Vagina (tissue), 2 donors: ENCODE measurements at regions not wholly inside any gene's neighbourhood (a gene's known extent, or its start where the extent isn't known, plus 50 kb on each side); places are given as distances from the start of the nearest gene placed in this dataset.

Experiments used
- DNase-seq, 2 donors: peaks; one replicate each; pipeline ENCODE4 v3.0.0-alpha.2; 2017; ENCODE audit errors: extremely low spot score in 2 of 2
- H3K27ac ChIP-seq: fragments of 200-600 bp; sonication (generic); one replicate; pipeline ENCODE4 v1.5.1; 2019
- H3K27me3 ChIP-seq: fragments of 200-600 bp; sonication (generic); one replicate; pipeline ENCODE4 v1.5.1; 2019
- H3K36me3 ChIP-seq, 2 donors: fragments of 200-600 bp; sonication (generic); one replicate each; pipeline ENCODE4 v1.5.1; 2017 to 2019
- H3K4me1 ChIP-seq: fragments of 200-600 bp; sonication (generic); one replicate; pipeline ENCODE4 v1.5.1; 2019
- H3K4me3 ChIP-seq, 2 donors: fragments of 200-600 bp; sonication (generic); 1 replicate in 1 of 2; 2 replicates in 1 of 2; pipeline ENCODE4 v1.5.1; 2016 to 2019
- H3K9me3 ChIP-seq: fragments of 200-600 bp; sonication (generic); one replicate; pipeline ENCODE4 v1.5.1; 2019
- POLR2A ChIP-seq, 2 donors: fragments of 450-650 bp; IDR thresholded peaks; one replicate each; pipeline ENCODE4 v1.6.1; 2017; ENCODE audit warnings: antibody characterized with exemption in 2 of 2, mild to moderate bottlenecking in 2 of 2, moderate library complexity in 2 of 2
- POLR2AphosphoS5 ChIP-seq, 2 donors: sonication (generic); formaldehyde crosslinking; IDR thresholded peaks; one replicate each; pipeline ENCODE4 v1.9.0; 2017; ENCODE audit warnings: antibody characterized with exemption in 2 of 2, mild to moderate bottlenecking in 2 of 2, low read depth in 1 of 2; ENCODE audit not compliant: insufficient read depth in 1 of 2
- intact Hi-C: fragments of 100-400 bp; cut with DNase I; formaldehyde crosslinking; loops from one replicate; pipeline ENCODE4 v1.15.1; 2023
- TF ChIP-seq, protein P1 (sequence below), 3 experiments: fragments of 450-650 bp in 2 of 3; fragments of 200-600 bp in 1 of 3; sonication (generic) in 1 of 3; IDR thresholded peaks; one replicate each; pipeline ENCODE4 v1.5.1; 2017 to 2019; ENCODE audit warnings: antibody characterized with exemption in 3 of 3, mild to moderate bottlenecking in 2 of 3, moderate library complexity in 2 of 3

DNA sequence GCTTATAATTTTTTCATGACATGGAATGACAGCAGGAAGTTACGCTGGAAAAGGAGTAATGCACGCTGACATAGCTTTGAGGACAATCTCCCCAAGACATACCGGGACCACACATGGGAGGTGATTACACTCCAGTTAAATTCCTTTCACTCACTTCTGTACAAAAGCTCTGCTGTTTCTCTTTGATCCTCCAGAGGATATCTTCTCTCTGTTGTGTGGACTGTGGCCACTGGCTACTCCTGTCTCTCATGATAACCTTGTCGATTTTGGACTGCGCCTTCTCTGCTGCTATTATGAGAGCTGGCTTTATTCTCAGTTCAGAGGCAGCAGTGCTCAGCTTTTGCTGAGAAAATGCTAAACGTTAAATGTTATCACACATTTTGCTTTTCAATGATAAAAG is 464.6 kb downstream of the FGF9 start:
- no peak for DNase-seq
- Histone ChIP-seq H3K9me3 (no peaks in the 10 kb centered on the region), H3K4me3 (no peak overlapping the region), H3K36me3 (no peaks in the 10 kb centered on the region), H3K27ac (no peak overlapping the region), H3K27me3 (no peaks in the 10 kb centered on the region), H3K4me1 (no peaks in the 10 kb centered on the region)
- intact Hi-C loops = no loop called here
- TF ChIP-seq POLR2AphosphoS5 (IDR thresholded peaks at IDR 0.05; ENCODE audit: insufficient read depth in 1 of 2, low read depth in 1 of 2) = no peak
- TF ChIP-seq, protein P1, sequence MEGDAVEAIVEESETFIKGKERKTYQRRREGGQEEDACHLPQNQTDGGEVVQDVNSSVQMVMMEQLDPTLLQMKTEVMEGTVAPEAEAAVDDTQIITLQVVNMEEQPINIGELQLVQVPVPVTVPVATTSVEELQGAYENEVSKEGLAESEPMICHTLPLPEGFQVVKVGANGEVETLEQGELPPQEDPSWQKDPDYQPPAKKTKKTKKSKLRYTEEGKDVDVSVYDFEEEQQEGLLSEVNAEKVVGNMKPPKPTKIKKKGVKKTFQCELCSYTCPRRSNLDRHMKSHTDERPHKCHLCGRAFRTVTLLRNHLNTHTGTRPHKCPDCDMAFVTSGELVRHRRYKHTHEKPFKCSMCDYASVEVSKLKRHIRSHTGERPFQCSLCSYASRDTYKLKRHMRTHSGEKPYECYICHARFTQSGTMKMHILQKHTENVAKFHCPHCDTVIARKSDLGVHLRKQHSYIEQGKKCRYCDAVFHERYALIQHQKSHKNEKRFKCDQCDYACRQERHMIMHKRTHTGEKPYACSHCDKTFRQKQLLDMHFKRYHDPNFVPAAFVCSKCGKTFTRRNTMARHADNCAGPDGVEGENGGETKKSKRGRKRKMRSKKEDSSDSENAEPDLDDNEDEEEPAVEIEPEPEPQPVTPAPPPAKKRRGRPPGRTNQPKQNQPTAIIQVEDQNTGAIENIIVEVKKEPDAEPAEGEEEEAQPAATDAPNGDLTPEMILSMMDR (IDR thresholded peaks at IDR 0.05) = no peak
- TF ChIP-seq POLR2A (IDR thresholded peaks at IDR 0.05) = no peak

DNA sequence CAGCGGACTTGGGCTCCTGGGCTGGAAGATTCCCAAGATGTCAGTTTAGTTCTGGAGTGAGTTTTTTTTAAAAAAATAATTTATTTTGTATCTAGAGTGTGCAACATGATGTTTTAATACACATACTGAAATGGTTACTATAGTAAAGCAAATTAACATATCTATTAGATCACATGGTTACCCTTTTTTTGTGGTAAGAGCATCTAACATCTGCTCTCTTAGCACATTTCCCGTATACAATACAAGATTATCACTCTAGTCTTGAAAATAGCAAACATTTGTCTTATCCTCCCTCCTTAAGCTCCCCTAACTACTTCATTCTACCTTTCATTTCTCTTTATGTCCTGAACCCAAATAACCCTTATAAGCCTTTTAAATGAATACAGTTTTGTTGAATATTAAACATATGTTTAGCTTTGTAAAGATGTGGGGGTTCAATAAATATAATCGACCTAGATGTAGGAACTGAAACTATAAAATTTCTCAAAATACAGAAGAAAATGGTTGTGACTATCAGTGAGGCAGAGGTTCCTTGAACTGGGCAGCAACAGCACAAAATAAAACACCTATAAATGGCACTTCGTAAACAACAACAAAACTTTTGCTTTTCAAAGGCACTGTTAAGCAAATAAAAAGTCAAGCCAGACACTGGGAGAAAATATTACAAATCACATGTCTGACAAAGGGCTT is 466.6 kb downstream of the FGF9 start:
- intact Hi-C loops = no loop called here

DNA sequence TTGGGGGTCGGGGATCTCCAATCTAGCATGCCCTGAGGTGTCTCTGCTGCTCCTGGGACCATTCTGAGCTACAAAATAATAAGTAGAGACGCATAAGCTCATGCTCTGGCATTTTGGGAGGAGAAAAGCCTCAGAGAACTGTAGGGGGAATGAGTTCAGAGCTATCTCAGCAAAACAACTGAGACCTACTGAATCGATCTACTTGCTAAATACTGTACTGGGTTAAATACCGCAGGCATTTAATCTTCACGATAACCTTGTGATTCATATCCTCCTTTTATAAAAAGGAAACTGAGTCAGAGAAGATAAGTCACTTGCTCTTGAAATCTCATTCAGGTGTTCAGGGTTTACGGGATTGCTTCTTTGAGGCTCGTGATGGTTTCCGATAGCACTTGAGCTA is 468.1 kb downstream of the FGF9 start:
- no peaks in the 10 kb centered on the region for H3K36me3 ChIP-seq
- intact Hi-C loops = no loop called here
- no peak for DNase-seq

More for the DNA sequence above, 466.6 kb downstream of the FGF9 start:
- TF ChIP-seq POLR2A (IDR thresholded peaks at IDR 0.05) (no peak), POLR2AphosphoS5 (IDR thresholded peaks at IDR 0.05; ENCODE audit: insufficient read depth in 1 of 2, low read depth in 1 of 2) (no peak)
- TF ChIP-seq, protein P1 (IDR thresholded peaks at IDR 0.05) = no peak
- H3K4me3 ChIP-seq = no peak overlapping the region
- no peak overlapping the region for H3K27ac ChIP-seq
- H3K9me3 ChIP-seq = no peaks in the 10 kb centered on the region
- H3K4me1 ChIP-seq = no peaks in the 10 kb centered on the region
- H3K36me3 ChIP-seq = no peaks in the 10 kb centered on the region
- no peaks in the 10 kb centered on the region for H3K27me3 ChIP-seq
- DNase-seq = no peak

DNA sequence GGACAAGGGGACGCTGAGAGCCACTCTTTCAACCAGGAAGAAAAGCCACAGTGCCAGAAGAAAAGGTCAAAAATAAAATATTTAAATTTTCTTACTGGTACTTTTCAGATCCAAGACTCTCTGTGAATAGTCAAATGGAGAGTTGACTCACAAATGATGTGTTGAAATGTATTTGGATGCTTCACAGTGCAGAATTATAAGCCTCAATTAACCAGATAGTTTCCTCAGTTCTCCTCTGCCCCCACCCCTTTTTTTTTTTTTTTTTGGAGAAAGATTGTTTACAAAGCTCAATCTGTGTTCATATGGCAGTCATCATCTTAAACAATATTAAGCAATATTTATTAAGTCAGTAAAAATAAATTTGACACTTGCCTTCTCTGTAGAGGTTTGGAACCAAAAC is 470.8 kb downstream of the FGF9 start:
- no peaks in the 10 kb centered on the region for H3K9me3 ChIP-seq
- DNase-seq = no peak
- H3K27me3 ChIP-seq = no peaks in the 10 kb centered on the region
- no peaks in the 10 kb centered on the region for H3K4me1 ChIP-seq
- H3K4me3 ChIP-seq = no peak overlapping the region
- no peak overlapping the region for H3K27ac ChIP-seq
- H3K36me3 ChIP-seq = no peaks in the 10 kb centered on the region
- TF ChIP-seq, protein P1 (IDR thresholded peaks at IDR 0.05) = no peak
- TF ChIP-seq POLR2A (IDR thresholded peaks at IDR 0.05) (no peak), POLR2AphosphoS5 (IDR thresholded peaks at IDR 0.05; ENCODE audit: insufficient read depth in 1 of 2, low read depth in 1 of 2) (no peak)
- intact Hi-C loops = no loop called here

More for the DNA sequence above, 468.1 kb downstream of the FGF9 start:
- TF ChIP-seq, protein P1 (IDR thresholded peaks at IDR 0.05) = no peak
- no peak for TF ChIP-seq POLR2AphosphoS5 (IDR thresholded peaks at IDR 0.05; ENCODE audit: insufficient read depth in 1 of 2, low read depth in 1 of 2)
- TF ChIP-seq POLR2A (IDR thresholded peaks at IDR 0.05) = no peak
- H3K4me1 ChIP-seq = no peaks in the 10 kb centered on the region
- H3K27ac ChIP-seq = no peak overlapping the region
- no peaks in the 10 kb centered on the region for H3K27me3 ChIP-seq
- no peak overlapping the region for H3K4me3 ChIP-seq
- no peaks in the 10 kb centered on the region for H3K9me3 ChIP-seq

DNA sequence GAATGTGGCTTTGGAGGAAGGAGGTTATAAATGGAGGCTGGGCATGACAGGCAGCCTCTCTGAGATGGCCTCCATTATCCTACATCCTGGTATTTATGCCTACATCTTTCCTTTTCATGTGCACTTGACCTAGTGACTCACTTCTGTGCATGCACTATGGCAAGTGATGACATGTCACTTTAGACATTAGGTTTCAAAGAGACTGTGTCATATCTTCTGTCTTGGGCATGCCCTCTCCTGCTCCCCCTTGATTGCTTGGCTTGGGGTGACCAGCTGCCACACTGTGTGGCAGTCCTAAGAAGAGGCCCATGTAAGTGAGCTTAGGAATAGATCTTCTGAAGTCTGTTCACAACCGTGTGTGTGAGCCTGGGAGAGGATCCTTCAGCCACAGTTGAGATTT is 472.8 kb downstream of the FGF9 start:
- no peak overlapping the region for H3K27ac ChIP-seq
- H3K9me3 ChIP-seq = no peaks in the 10 kb centered on the region
- no peaks in the 10 kb centered on the region for H3K27me3 ChIP-seq
- no peaks in the 10 kb centered on the region for H3K4me1 ChIP-seq
- no peak overlapping the region for H3K4me3 ChIP-seq
- H3K36me3 ChIP-seq = no peaks in the 10 kb centered on the region
- no peak for DNase-seq
- intact Hi-C loops = no loop called here
- TF ChIP-seq POLR2A (IDR thresholded peaks at IDR 0.05) = no peak
- TF ChIP-seq POLR2AphosphoS5 (IDR thresholded peaks at IDR 0.05; ENCODE audit: insufficient read depth in 1 of 2, low read depth in 1 of 2) = no peak
- TF ChIP-seq, protein P1 (IDR thresholded peaks at IDR 0.05) = no peak
